HG03039 (cell line): ENCODE measurements at regions not wholly inside any gene's neighbourhood (a gene's known extent, or its start where the extent isn't known, plus 50 kb on each side); places are given as distances from the start of the nearest gene placed in this dataset.

Experiments
- ATAC-seq: cut with Tn5 transposase; IDR thresholded peaks from one replicate; pipeline ENCODE4 v1.9.1; 2021; ENCODE audit warnings: mild to moderate bottlenecking, moderate library complexity; ENCODE audit not compliant: unreplicated experiment

GRCh38 chr7:13359656-13360055, 629.8 kb downstream of the ETV1 start:
- ATAC-seq = no peak

DNA sequence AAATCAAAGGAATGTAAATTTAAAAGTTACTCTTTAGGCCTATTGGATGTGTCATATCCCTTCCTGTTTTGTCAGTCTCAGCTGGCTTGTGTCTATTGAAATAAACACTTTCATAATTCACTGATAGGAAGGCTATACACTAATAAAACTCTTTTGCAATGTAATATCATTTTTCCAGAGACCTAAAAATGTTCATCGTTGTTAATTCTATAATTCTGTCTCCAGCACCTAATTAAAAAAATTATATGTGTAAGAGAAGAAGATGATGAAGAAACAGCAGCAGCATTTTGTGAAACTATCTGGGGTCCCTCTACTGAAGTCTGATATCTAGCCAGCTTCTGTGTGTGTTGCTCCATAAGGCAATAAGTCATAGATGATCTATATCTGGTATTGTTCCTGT, 602.7 kb downstream of the ETV1 start:
- no peak for ATAC-seq

DNA sequence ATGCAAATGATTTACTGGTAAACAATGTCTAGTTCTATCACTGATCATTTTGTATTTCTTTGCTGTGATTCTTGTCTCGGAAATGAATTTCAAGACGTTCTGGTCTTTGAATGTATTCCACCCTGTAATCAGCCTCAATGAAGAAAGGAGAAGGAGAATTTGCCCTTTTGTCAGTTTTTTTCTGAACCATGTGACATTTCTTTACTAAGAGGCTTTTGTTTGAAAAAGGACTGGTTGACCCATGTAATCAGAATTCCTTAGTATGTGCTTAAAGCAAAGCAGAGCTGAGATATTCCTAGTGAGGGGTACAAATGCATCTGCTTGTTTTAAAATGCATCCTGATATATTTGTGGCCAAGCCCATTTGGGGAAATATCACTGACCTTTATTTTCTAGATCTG, 581.6 kb downstream of the ETV1 start:
- ATAC-seq = no peak

GRCh38 chr7:13411151-13411550, 578.3 kb downstream of the ETV1 start:
- no peak for ATAC-seq

GRCh38 chr7:13411636-13412035, 577.8 kb downstream of the ETV1 start:
- no peak for ATAC-seq

DNA sequence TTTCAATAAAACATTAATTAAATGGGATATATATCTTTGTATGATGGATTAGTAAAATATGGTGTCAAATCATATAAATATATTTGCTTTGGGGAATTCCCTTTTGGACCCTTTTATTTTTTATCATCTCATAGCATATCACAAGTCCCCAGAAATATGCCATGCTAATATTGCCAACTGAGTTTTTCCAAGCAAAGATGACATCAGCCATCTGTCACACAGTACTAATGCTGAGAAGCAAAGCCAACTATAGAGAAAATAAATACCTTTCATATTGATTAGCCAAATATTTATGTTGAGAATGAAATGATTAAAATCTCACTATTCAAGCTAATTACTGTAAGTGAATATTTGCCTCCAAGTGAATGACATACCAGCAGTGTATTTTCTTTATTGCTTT, 575.3 kb downstream of the ETV1 start:
- ATAC-seq = no peak

- ATAC-seq = no peak
Measured at GRCh38 chr7:13414661-13415107, 574.8 kb downstream of the ETV1 start.

- ATAC-seq = no peak
Measured at GRCh38 chr7:13416071-13416470, 573.4 kb downstream of the ETV1 start.

GRCh38 chr7:13416544-13416943, 572.9 kb downstream of the ETV1 start:
- no peak for ATAC-seq

DNA sequence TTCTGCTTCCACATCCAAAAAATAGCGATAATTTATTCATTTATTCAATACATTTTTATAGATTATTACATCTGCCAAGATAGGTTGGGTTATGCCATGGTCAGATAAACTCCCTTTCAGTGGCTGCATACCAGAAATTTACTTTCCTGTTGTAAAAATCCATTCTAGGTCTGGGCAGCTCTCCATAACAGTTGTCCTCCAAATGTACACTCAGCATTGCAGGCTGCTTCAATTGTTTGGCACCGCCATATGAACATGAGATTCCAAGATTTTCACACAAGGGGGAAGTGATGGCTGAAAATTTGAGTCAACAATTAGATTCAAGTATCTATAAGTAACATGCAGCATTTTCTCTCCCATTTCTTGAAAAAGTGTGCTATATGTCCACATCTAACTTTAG, 568.7 kb downstream of the ETV1 start:
- no peak for ATAC-seq

DNA sequence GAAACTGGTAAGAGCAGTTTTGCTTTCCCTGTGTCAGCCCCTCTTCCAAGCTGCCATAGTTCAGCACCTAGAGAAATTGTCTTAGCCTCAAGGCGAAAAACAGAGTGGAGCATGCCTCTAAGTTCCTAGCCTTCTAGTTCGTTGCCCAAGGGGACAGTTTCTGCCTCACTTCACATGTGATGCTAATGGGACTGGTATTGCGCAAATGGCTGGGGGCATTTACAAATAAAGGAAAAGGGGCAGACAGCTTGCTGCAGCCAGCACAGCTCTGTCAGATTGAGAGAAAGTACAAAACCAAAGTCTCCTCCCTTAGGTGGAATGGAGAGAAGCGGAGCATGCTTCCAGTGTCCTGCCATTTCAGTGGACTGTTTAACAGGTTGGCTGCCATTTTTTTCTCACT, 567.7 kb downstream of the ETV1 start:
- no peak for ATAC-seq

DNA sequence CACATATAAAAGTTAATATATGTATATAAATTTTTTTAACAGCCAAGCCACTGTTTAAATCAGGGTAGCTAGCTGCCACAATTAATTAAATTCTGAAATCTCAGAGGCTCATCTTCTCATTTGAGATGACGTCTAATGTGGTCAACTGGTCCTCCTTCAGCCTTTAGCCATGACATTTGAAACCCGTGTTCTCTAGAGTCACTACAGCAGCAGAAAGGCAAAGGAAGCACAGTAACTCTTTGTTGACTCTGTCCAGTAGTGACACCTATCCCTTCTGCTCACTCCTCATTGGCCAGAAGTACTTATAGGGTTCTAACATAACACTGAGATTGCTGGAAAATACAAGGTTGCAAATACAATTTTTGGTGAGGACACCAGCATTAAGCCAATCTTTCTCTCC, 555.5 kb downstream of the ETV1 start:
- ATAC-seq = no peak

GRCh38 chr7:13442226-13442625, 547.2 kb downstream of the ETV1 start:
- no peak for ATAC-seq

GRCh38 chr7:13447637-13448036, 541.8 kb downstream of the ETV1 start:
- ATAC-seq = no peak

- no peak for ATAC-seq
Measured at GRCh38 chr7:13448243-13448642, 541.2 kb downstream of the ETV1 start.

- ATAC-seq = no peak
Measured at GRCh38 chr7:13449460-13449859, 540.0 kb downstream of the ETV1 start.

- ATAC-seq = no peak
Measured at GRCh38 chr7:13454916-13455592, 534.4 kb downstream of the ETV1 start.

GRCh38 chr7:13457790-13458189, 531.7 kb downstream of the ETV1 start:
- no peak for ATAC-seq

DNA sequence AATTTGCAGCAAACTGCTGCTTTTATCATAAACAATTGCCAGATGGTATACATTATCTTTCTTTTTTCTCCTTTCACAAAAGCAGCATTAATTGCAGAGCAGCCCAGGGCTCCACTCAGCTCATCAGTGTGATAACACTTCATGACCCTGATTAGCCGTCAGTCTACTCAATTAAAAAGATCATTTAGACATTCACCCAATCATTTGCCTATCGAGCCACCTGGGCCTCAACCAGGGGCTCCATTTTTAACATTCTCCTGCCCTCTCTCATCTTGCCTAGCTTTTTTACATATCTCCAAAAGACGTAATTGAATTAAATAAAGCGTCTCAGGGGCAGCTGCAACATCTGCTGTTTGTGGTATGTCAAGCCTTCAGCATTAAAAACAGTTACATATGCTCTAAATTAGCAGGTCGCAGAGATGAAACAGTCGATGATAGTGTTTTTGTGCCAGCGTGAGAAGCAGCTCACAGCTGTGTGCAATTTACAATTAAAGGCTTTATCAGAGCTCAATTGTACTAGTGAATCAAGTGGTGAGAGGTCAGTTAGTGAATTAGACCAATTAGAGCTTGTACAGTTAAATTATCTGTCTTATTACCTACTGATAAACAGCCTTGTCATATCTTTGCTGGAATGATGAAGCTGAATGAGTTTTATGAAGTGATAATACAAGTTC, 522.5 kb downstream of the ETV1 start:
- no peak for ATAC-seq

- no peak for ATAC-seq
Measured at GRCh38 chr7:13476881-13477444, 512.5 kb downstream of the ETV1 start.

DNA sequence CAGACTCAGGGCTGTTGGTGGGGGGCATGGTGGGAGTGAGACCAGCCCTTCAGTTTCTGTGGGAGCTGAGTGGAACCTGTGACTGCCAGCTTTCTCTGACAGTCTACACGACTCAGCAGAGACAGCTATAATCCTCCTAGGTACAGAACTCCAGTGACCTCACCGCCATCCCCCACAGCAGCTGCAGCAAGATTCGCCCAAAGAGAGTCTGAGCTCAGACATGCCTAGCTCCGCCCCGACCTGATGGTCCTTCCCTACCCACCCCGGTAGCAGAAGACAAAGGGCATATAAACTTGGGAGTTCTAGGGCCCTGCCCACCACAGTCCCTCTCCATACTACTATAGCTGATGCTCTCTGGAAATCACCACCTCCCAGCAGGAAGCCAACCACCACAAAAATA, 500.1 kb downstream of the ETV1 start:
- ATAC-seq = no peak

GRCh38 chr7:13496976-13497375, 492.5 kb downstream of the ETV1 start:
- no peak for ATAC-seq
